Kidney glomerular epithelial cell (primary cell): ENCODE measurements at regions not wholly inside any gene's neighbourhood (a gene's known extent, or its start where the extent isn't known, plus 50 kb on each side); places are given as distances from the start of the nearest gene placed in this dataset.
A peak's percentile ranks its signal among the peaks of the same experiment; 100 is the strongest.

ENCODE experiments used
- DNase-seq: peaks from one replicate; lab custom pipeline; 2025; lab: John Stamatoyannopoulos, UW

DNA sequence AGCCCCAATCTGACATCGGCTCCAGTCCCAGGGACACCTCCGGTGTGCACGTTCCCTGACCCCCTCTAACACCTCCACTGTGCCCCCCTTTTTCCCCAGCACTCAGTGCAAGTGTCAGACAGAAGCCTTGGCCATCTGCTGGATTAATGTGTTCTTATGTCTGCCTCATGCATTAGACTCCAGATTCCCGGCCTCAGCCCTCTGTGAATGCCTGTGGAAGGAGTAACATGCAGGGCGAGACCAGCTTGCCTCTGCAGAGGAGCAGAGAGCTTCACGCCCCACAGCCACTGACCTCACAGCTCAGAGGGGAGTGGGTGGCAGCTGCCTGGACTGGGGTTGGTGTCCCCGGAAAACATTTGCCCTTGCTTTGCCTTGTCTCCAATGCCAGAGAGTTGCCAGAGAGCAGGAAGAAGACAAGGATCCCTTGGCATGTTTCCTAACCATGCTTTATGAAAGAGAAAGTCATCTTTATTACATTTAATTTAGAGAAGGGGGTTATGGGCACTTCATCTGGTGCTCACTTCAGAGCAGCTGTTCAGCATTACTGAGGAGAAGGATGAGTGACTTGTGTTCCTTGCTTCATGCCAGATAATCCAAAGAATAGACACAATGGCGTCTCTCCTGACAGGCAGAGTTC lies 91.6 kb upstream of the CXCL12 start:
- DNase-seq: no peak

DNA sequence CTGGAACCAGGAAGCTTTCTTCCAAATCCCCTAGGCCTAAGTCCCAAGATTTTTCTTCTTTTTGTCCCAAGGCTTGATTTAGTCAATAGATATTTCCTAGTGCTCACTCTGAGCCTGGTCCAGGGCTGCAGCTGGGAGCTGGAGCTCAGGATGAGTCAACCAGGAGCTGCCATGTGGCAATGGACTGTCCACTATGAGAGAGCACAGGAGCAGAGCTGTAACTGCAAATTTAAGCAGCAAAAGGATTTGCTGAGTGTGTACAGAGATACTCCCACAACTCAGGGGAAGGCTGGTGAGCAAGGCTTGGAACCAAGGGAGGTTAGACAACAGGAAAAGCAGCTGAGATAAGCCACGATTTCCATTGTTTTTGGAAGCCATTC lies 92.1 kb upstream of the CXCL12 start:
- DNase-seq: no peak

DNA sequence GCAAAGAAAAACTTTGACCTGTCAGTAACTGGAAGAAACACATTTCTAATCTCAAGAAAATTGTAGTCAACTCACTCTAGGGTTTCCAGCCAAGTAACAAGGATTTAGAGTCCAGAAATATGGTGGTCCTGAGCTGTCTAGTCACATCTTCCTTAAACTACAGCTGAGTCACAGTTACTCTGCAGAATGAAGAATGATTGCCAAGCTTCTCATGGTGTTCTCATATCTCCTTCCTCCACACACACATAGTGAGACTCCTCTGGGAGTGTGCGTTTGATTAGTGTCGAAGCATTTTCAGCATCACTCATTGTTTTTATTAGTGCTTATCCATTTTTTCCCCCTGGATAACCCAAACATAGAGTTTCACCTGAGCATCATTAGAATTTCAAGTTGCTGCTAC lies 93.1 kb upstream of the CXCL12 start:
- no peak for DNase-seq

DNA sequence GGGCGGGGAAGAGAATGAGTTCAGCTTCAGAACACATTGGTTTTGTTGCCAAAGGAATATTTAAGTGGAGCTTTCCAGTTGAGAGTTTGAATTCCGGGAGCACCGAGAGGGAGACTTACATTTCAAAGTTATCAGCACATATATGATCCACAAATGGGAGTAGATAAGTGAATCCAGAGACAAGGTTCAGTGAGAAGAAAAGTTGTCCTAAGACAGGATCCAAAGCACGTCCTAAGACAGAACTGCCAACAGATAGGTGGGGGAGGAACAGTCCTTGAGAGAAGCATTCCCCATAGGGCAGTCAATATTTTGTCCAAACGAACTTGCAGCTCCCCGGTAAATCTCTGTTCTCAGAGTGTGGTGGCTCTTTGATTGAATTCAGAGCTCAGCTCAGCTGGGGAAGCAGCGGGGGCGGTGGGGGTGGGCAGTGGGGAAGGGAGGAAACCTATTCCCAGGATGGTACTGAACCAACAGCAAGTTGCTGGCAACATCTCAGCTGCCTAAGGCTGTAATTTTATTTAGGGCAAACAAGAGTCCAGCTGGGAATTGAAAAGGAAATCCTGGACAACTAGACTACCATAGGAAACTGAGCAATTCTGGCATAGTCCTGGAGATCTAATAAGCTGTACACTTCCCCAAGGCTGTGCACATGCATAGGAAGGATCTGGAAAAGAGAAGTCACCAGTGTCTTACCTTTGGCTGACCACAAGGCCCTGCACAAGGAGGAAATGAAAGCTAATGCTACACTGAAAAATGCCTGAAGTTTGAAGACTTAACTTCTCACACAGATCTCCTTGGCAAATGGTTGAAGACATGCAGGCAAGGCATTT lies 94.2 kb upstream of the CXCL12 start:
- DNase-seq: no peak

DNA sequence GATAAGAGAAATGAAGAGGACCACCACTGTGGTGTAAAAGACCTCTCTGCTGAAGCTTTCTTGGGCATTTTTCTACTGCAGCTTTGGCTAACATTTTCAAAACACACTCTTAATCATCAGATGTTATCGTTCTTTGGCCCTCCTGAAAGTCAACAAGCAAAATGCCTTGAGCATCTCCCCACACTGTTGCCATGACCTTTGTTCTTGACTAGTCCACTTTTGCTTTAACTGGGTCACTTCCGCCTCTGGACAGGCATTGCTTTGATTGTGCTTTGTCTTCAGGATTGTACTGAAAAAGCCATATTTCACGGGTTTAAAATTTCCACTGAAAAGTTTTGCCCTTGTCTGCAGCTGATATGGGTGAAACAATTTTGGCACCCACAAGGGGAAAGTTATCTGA lies 107.8 kb upstream of the CXCL12 start:
- DNase-seq: no peak

DNA sequence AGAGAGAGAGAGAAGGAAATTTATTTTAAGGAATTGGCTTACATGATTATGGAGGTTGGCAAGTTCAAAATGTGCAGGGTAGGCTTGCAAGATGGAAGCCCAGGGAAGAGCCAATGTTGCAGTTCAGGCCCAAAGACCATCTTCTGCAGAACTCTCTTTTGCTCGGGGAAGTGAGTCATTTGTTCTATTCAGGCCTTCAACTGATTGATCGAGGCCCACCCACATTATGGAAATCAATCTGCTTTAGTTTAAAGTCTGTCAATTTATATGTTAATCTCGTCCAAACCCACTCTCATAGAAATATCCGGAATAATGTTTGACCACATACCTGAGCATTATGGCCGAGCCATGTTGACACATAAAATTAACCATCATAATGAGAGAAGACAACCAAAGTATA lies 113.3 kb upstream of the CXCL12 start:
- DNase-seq: no peak

DNA sequence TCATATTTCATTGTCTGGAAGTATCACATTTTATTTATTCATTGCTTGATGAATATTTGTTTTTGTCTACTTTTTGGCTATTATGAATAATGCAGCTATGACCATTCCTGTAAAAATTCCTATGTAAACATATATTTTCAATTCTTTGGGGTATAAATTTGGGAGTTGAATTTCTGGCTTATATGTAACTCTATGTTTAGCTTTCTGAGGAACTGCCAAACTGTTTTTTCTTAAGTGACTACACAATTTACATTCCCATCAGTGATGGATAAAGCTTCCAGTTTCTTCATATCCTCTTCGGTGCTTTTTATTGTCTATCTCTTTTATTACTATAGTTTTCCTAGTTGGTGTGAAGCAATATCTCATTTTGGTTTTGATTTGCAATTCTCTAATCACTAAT lies 115.6 kb upstream of the CXCL12 start:
- no peak for DNase-seq

DNA sequence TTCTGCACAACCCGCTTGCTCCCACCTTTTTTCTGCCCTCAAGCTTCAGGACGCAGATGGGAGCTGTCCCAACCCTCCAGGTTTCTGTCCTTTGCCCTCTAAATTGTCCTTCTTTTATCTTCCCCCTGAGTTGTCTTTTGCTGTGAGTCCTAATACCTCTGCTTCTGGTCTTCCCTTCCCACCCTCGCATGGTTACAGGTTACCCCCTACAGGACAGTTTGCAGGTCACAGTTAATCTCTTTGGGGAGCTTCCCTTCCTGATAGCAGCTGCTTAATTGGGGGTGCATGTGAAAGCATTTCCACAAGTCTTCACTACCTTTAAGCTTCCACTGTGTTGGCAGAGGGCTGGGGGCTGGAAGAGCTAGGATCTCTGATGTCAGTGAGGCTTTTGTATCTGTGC lies 121.5 kb upstream of the CXCL12 start:
- DNase-seq: no peak

DNA sequence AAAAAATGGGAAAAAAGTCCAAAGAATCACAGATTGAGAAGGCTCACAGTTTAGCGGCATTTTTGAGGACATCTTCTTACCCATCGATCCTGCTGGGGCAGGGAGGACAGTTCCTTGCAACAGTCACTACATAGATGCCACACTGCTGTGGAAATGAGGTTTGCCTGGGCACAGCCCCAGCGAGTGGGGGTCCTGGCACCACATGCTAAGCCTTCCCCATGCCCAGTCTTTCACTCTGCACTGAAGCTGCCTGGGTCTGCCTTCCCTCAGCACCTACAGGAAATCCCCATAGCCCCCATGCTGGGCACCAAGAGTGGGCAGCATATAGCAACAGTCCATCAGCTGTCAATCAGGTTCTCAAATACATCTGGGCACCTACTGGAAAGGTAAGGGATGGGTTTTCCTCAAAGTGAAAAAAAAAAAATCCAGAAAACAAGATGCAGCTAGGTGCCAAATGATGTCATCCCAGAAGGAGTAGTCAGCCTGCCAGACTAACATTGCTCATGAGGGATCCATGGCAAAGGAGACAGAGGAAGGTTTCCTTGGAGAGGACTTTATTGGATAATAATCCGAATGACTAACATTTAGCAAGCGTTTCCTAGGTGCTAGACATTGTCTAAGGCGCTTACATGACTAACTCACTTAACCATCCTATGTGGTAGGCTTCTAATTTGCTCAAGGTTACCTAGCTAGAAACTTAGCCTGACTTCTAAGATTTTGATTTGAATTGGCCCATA lies 125.7 kb upstream of the CXCL12 start:
- DNase-seq: peak; percentile 37

DNA sequence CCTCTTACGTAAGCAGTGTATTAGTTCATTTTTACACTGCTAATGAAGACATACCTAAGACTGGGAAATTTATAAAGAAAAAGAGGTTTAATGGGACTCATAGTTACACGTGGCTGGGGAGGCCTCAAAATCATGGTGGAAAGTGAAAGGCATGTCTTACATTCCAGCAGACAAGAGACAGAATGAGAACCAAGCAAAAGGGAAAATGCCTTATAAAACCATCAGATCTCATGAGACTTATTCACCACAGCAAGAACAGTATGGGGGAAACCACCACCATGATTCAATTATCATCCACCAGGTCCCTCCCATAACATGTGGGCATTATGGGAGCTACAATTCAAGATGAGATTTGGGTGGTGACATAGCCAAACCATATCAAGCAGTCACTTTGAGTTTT lies 126.3 kb upstream of the CXCL12 start:
- no peak for DNase-seq

DNA sequence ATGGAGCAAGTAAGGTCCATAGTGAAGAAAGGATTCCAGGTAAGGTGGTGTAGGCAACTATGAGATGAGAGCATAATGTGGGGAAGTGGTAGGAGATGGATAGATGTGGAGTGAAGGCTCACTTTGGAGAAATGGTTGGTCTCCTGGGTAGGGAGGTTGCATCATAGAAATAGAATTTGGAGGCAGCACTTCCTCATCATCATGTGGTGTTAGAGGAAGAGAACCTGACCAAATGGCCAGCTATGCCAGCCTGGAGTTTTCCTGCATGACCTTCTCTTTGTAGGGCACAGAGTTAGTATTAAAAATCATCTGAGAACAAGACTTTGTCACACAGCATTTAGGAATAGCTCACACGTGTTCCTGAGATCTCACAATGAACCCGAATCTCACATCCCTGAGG lies 126.7 kb upstream of the CXCL12 start:
- no peak for DNase-seq

DNA sequence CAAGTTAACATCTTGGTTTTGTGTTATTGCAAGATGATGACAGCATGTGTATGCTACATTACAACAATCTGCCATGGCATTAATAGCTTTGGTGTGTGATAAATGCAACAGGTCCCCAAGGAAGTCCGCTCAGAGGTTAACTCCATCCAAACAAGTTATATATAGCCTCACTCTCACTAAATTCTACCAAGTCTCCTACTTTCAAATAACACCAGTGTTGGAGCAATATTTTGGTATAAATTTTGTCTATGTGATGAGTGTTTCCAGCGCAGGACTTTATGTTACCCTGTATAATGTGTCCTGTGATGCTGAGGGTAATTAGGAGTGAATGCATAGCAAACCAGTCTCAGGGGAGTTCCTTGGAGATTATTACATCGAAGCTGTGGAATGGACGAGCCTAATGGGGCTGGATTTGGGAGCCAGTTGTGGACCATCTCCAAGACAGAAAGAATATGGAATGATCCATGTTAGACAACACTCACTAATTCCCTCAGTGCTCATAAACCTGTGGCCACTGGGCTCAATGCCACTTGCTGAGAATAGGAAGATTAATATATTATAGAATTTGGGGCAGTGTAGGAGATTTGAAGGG lies 127.6 kb upstream of the CXCL12 start:
- DNase-seq: no peak

DNA sequence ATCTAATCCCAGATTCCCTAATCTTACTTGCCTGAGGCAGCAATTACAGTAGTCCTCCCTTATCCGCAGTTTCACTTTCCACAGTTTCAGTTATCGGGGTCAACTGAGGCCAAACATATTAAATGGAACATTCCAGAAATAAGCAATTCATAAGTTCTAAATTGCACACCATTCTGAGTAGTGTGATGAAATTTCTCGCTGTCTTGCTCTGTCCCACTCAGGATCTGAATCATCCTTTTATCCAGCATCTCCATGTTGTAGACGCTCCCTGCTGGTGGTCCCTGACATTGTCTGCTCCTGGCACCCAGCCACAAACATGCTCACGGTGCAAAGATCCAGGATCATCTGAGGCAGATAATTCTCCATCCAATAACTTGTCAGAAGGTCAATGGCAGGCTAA lies 128.7 kb upstream of the CXCL12 start:
- DNase-seq: no peak

DNA sequence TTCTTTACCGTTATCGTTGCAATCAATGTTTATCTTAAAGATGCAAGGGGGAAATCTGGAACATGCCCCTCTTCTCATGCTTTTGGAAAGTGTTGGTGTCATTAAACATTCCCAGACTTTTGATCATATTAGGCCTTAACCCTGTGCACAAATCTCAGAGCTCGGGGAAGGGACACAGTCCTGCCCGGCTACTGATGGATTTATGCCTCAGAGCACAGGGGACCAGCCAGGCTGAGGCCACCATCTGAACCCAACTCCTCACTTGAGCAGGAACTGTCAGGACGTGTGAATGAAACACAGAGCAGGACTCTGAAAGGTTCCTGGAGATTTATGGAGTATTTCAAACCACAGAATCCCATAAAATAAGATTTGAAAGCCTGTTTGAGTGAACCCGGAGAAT lies 132.0 kb upstream of the CXCL12 start:
- no peak for DNase-seq

DNA sequence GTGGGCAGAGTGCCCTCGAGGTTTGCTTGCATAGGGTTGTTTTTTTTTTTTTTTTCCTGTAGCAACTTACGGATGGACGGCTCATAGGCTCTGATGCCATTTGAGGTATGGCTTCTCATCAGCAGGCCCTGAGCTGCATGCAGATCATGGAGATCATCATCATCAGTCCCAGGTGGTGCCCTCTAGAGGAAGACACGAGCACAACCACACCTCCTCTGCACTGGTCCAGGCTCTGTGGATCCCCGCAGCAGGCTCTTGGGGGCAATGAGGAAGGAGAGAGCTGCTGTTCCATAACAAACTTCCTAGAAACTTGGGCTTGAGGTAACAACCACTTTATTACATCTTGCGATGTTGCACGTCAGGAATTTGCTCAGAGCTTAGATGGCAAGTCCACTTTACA lies 132.7 kb upstream of the CXCL12 start:
- no peak for DNase-seq

DNA sequence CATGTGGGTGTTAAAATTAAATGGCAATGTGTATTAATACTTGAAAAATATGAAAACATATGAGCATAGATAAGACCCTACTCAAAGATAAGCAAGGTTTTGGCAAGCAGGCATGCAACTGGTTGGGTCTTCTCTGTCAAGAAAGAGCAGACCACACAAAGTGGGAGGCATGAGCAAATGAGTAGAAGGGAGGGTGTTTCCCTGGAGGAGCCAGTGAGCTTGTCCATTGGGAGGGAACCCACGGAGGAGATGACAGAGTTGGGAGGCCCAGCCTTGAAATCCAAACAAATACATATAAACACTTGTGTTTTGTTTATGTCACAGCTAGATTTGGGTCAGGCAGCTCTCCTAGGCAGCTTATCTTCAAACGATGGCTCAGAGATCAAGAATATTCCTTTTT lies 134.5 kb upstream of the CXCL12 start:
- no peak for DNase-seq

DNA sequence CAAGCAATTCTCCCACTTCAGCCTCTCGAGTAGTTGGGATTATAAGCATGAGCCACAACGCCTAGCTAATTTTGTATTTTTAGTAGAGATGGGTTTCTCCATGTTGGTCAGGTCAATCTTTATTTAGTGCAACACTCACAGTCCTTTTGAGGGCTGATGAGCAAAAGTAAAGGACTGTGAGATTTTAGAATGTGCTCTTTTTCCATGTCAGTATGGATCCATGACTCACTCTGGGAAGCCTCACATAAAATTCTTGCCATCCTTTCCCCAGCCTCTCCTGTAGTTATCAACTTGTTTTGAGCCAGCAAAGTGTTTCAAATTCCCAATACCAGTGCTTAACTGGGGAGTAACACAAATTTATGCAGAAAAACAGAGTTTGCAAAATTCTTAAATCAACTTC lies 135.8 kb upstream of the CXCL12 start:
- no peak for DNase-seq

DNA sequence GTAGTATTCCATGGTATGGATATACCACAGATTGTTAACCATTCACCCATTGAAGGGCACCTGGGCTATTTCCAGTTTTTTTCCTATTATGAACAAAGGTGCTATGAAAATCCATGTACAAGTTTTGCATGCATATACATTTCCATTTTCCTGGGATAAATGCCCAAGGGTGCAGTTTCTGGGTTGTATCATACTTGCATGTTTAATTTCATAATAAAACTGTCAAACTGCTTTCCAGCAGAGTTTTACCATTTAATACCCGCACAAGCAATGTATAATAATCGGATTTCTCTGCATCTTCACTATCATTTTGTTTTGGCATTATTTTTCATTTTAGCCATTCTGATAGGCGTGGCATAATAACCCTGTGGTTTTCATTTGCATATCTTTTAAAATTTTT lies 154.3 kb upstream of the CXCL12 start:
- no peak for DNase-seq

DNA sequence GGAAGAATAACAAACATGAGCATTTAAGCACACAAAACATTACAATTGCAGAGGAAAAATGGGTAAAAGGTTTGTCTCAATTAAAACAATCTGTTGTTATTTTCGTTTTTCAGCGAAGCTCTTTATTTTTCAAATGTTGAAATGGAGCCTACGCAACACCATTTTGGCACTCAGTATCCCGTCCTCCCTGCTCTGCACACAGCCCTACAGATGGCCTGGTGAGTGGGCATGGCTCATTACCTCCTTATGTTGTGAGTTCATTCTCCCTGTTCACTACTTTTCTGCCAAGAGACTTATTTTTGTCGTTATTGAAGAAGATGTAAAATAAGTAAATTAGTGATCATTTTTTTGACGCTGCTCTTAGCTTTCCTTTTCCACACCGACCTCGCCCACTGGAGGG lies 167.8 kb upstream of the CXCL12 start:
- DNase-seq: no peak

DNA sequence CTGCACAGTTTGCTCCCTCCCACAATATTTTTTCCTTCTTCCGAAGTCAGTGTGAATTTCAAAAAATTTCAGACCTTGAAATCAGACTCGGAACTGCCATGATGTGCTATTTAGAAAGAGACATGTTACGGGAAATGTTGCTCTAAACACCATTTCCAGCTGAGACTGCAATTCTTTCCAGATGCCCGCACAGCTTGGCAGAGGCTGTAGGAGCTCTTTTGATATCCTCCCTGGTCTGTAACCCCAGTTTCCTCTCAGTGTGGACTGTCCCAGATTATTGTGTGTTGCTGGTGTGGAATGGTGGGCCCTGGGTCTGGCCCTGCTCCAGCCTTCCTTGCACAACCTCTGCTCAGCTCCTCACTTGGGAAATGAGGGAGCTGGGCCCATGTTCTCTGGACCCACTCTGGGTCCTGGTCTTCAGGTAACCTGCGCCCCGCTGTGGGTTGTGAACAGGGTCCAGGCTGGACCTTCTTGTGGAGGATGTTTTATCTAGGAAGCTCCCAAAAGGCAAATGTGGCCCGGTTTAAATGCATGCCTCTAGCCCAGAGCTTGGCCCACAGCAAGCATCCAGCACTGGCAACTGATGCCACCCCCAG lies 172.8 kb upstream of the CXCL12 start:
- DNase-seq: no peak

DNA sequence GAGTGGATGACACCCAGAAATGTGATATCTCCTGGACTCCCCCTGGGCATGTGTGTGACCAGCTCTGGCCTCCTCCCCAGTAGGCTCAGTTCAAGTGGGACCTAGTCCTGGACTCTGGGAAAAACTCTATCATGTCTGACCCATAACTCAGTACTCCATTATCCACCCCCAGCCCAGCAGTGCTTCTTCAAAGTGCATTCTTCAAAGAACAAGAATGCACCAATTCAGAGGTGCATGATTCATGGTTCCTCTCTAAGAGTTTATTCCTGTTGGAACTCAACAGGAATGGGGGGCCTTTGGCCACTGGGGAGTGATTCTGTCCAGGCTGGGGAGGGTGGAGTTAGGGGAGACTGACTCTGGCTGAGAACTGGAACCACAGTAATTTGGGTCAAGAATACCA lies 173.6 kb upstream of the CXCL12 start:
- DNase-seq: no peak

DNA sequence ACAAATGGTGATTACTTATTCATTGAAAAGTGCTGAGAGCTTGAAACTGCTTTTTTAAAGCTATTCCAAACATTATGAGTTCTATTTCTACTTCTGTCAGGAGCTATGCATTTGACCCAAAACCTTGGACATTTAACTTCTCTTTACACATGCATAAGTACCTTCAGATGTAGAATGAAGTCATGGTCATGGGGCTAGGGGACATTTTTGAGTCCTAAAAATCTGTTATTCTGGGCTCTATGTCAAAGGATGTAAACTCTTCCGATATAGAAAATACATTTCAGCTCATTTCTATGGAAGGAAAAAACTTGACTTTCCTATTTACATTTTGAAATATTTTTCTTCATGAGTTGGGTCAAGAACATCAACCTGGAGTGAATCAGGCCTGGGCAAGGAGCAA lies 179.5 kb upstream of the CXCL12 start:
- DNase-seq: no peak

DNA sequence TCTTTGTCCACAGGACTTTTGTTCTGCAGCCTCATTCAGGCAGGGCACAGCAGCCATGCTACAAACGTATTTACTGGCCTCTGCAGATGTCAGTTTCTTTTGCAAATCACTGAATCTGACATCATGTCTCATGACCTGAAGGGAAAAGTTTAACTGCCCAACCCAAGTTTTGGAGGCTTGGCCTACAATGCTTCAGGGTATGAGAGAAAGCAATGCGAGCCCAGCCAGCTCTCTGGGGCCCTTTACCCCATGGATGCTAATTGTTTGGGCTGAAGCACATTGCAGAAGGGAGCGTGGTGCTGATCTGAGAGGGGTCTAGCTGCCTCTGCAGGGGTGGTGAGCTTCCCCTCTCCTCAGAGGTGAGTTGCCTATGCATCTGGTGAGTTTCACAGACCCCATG lies 179.9 kb upstream of the CXCL12 start:
- no peak for DNase-seq
